Esophagus muscularis mucosa (tissue), 3 donors: ENCODE measurements at regions not wholly inside any gene's neighbourhood (a gene's known extent, or its start where the extent isn't known, plus 50 kb on each side); places are given as distances from the start of the nearest gene placed in this dataset.

Experiments
- POLR2AphosphoS5 ChIP-seq, 2 donors: sonication (generic); formaldehyde crosslinking; IDR thresholded peaks; one replicate each; pipeline ENCODE4 v1.6.1; 2017; ENCODE audit warnings: antibody characterized with exemption in 2 of 2
- TF ChIP-seq, protein P1 (sequence below), 3 experiments: fragments of 200-600 bp in 2 of 3; fragments of 450-650 bp in 1 of 3; sonication (generic) in 2 of 3; IDR thresholded peaks; one replicate each; pipeline ENCODE4 v1.5.1; 2017 to 2019; ENCODE audit warnings: antibody characterized with exemption in 3 of 3, mild to moderate bottlenecking in 2 of 3, moderate library complexity in 1 of 3

DNA sequence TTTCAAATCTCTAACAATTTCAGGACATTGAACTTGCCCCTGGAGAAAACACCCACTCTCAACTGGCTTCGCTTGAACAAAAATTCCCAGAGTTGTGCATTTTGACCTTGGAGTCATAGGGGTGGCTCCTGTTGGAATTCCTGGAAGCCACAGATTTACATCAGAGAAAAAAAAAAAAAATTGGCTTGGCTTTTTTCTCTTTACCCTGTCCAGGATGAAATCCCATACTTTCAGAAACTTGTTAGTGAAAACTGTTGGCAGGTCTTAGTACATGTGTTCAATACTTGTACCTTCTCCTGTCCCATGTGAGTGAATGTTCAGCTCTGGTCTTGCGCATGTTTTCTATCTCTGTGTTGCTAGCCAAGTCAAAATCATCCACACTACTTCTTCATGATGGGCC is 228.8 kb downstream of the TGFB2 start:
- TF ChIP-seq, protein P1, sequence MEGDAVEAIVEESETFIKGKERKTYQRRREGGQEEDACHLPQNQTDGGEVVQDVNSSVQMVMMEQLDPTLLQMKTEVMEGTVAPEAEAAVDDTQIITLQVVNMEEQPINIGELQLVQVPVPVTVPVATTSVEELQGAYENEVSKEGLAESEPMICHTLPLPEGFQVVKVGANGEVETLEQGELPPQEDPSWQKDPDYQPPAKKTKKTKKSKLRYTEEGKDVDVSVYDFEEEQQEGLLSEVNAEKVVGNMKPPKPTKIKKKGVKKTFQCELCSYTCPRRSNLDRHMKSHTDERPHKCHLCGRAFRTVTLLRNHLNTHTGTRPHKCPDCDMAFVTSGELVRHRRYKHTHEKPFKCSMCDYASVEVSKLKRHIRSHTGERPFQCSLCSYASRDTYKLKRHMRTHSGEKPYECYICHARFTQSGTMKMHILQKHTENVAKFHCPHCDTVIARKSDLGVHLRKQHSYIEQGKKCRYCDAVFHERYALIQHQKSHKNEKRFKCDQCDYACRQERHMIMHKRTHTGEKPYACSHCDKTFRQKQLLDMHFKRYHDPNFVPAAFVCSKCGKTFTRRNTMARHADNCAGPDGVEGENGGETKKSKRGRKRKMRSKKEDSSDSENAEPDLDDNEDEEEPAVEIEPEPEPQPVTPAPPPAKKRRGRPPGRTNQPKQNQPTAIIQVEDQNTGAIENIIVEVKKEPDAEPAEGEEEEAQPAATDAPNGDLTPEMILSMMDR (IDR thresholded peaks at IDR 0.05): no peak
- TF ChIP-seq POLR2AphosphoS5 (IDR thresholded peaks at IDR 0.05): no peak
